ENCODE measurements at regions not wholly inside any gene's neighbourhood (a gene's known extent, or its start where the extent isn't known, plus 50 kb on each side); places are given as distances from the start of the nearest gene placed in this dataset.

DNA sequence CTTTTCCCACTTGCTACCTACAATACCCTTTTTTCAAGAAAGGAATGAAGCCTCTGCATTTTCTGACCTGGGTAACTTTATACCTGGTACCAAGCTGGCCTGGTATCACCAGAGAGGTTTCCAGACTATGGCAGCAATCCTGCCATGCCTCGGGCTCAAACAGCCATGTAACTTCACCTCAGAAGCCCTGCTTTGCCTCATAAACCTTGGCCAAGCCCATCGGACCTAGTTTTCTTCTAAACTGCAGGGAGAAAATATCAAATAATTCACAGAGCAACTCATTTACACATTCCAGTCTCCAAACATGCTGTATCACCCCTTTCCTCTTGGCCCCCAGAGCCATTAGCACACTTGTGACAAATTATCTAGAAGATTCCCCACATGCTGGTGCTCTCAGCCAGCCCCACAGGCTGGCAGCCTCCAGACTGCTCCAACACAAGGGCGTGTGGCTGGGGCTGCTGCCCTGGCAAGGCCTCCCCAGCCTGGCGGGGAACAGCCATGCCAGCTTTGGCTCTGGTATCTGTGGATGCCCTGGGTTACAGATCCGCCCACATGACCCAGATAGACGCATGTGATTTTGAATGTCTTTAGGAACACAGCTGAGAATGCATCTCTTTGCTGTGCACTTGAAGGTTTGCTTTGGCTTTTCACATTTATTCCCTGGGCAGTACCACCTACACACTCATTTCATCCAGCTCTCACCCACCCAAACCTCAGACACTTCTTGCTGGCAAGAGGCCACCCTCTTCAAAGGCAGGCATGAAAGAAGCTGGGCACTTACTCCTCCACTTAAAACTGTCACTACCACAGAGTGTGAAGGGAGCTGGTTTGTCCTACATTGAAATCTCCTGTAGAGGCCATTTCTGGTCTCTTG is 70.0 kb upstream of the BCAR3 start:
- intact Hi-C loops (cut with DNase I) = loop anchor here in 1 of 2 donors (2.0 kb wide), 1 partner anchor 19 kb away; no protein-coding TSS in a partner anchor

DNA sequence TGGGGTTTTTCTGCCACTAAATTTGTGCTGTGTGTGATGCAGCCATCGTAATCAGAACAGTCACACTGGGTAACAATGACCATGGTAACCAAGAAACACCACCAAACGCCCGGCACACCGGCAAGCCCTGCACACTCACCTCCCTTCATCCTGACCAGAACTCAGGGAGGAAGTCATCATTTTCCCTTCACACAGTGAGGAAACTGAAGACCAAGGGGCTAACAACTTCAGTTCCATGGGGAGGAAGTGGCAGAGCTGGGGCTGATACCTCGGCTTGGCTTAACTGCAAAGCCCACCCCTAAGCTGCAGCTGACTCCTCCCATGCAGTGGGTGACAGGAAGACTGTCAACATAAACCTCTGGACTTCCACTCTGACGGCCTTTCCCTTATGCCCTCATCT is 69.3 kb upstream of the BCAR3 start:
- intact Hi-C loops (cut with DNase I) = no loop called here
- ATAC-seq = no peak
- no peak for DNase-seq

More for the DNA sequence above, 70.0 kb upstream of the BCAR3 start:
- DNase-seq (peak; percentile 62), ATAC-seq (peak; percentile 87 to 93)

- DNase-seq (no peak), ATAC-seq (no peak)
- intact Hi-C loops (cut with DNase I) = no loop called here
Measured at GRCh38 chr1:93749894-93750301, 68.3 kb upstream of the BCAR3 start.

GRCh38 chr1:93749487-93749886 is 67.8 kb upstream of the BCAR3 start:
- ATAC-seq (no peak), DNase-seq (no peak)
- intact Hi-C loops (cut with DNase I) = no loop called here

DNA sequence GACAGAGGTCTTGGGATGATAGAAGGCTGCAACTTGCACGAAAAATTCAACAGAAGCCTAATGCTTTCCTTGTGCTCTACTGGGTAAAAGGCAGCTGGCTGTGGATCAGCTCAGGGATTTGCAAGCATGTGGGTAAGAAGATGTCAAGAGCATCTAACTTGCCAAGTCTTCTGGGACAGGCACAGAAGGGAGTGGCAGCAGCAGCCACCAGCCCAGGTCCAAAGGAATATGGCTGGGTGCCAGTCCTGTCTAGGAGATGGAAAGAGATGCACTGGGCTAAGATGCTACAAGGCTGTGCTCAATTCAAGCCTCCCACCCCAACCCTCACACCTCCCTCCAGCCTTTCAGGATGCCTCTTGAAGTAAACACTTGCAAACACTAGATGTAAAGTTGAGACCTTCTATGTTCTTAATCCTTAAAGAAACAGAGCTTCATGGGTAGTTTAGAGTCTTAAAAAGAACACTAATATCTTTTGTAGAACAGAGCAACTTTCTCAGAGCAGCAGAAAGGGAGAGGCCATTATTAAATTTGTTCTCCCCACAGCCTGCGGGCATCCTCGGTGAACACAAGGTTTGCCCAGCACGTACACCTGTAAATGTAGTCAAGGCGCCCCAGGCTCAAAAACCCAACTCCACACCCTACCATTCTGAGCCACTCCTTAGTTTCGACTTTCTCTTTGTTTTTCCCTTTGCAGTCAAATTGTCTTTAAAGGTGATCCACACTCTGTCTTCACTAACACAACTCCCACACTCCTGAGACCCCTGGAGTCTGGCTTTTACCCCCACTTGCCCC is 64.6 kb upstream of the BCAR3 start:
- DNase-seq = no peak
- peak in 1 of 2 donors; percentile 68 for ATAC-seq
- intact Hi-C loops (cut with DNase I) = no loop called here

GRCh38 chr1:93744299-93744988 is 62.8 kb upstream of the BCAR3 start:
- intact Hi-C loops (cut with DNase I) = no loop called here
- no peak for DNase-seq
- ATAC-seq = no peak

GRCh38 chr1:93743465-93743864 is 61.8 kb upstream of the BCAR3 start:
- no peak for ATAC-seq
- no peak for DNase-seq
- intact Hi-C loops (cut with DNase I) = no loop called here

DNA sequence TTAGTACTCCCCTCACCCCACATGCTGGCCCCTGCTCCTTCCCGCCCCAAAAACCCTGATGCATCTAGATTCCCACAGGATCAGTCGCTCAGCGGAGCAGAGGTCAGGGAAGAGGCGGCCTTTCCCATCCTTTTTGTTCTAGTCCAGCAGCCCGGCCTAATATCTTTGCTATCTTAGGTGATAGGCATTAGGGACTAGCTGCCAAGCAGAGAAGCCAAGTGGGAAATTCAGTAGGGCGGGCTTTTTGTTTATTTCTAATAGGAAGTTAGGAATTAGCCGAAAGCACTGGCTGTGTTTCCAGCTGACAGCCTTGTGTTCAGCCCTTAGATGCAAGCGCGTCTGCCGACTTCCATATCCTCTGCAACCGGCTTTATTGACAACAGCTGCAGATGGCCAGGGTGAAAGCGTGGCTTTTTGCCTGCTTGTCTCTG is 59.0 kb upstream of the BCAR3 start:
- DNase-seq (no peak), ATAC-seq (peak; percentile 31 to 62)
- intact Hi-C loops (cut with DNase I) = no loop called here

DNA sequence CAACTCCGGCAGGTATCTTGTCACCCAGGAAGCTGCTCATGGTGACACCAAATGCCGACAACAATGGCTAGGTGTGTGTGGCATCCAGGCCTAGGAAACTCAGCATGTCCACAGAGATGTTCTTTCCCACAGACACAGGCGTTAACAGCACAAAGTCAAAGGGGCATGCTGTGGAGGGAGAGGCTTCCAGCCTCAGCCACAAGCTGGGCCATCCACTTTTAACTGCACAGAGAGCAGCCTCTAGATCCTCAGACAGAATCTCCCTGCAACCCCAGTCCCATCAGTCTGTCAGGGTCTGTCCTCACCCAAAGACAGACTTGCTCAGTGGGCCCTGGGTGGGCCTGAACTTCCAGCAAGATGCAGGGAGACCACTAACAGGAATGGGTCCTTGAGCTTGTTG is 58.5 kb upstream of the BCAR3 start:
- intact Hi-C loops (cut with DNase I) = no loop called here
- ATAC-seq = no peak
- DNase-seq = no peak

DNA sequence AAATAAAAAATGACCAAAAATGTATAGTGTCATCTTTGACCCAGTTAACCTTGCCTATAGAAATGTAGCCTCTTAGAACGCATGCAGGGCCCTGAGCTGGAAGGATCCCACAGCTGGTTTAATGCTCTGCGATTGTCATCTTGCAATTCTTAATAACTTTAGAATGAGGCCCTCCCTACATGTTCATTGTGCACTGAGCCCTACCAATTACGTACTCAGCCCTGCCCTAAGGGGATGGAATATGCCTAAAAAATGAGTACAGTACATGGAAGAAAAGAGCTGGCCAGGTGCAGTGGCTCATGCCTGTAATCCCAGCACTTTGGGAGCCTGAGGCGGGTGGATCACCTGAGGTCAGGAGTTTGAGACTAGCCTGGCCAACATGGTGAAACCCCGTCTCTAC is 57.8 kb upstream of the BCAR3 start:
- ATAC-seq = no peak
- DNase-seq = no peak
- intact Hi-C loops (cut with DNase I) = no loop called here

DNA sequence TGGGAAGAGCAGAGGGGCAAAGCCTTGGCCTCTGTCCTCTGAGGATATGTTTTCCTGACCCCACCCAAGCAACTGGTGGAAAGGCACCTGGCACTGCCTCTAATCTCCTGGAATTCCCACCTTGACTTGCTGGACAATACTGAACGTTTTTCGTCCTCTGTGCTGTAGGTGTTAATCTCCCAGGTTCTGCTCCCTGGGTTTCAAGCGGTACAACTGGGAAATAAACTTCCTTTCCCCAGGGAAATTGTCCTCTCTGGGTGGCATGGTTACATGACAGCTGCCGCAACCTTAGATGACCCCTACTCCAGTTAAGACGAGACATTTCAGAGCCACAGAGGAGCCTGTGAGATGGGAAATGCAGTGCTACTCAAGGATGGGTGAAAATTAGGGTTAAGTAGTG is 57.3 kb upstream of the BCAR3 start:
- no peak for ATAC-seq
- intact Hi-C loops (cut with DNase I) = no loop called here
- DNase-seq = no peak

- ATAC-seq = peak in 1 of 2 donors; percentile 93
- intact Hi-C loops (cut with DNase I) = no loop called here
- DNase-seq = no peak
Measured at GRCh38 chr1:93738075-93738622, 56.5 kb upstream of the BCAR3 start.

DNA sequence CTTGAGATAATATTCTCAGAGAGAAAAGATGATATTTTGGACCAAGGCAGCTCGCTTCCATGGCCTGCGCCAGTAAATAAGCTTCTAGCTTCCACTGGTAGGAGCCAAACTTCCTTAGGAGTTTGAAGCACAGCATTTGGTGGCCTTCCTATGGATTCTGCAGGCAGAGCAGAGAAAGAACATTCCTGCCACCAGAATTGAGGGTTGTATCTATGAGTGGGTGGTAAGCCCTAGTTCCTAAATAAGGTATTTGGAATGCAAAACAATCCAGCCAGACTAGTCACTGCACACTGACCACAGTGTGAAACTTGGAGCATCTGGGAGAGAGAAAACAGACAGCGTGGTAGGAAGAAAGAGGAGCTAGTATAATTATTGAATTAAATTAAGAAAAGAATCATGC is 54.1 kb upstream of the BCAR3 start:
- ATAC-seq (peak in 1 of 2 donors; percentile 13), DNase-seq (no peak)
- intact Hi-C loops (cut with DNase I) = no loop called here

DNA sequence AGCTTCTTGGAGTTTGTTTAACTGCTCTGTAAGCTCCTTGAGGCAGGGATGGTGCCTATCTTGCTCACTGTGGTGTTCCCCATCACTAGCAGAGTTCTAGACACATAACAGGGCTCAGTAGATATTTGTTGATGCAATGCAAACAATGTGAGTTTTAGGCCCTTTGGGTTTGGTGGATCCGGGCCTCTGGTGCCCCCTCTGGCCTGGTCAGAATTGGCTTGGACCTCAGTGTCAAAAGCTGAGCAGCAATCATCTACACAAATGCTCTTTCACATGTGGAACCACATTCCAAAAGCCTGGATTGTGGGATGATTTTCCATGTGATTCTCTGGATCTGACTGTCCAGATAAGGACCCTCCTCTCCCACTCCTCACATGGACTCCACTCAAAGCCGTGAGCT is 53.4 kb upstream of the BCAR3 start:
- no peak for DNase-seq
- ATAC-seq = no peak
- intact Hi-C loops (cut with DNase I) = no loop called here

GRCh38 chr1:93733340-93733739 is 51.7 kb upstream of the BCAR3 start:
- ATAC-seq = no peak

DNA sequence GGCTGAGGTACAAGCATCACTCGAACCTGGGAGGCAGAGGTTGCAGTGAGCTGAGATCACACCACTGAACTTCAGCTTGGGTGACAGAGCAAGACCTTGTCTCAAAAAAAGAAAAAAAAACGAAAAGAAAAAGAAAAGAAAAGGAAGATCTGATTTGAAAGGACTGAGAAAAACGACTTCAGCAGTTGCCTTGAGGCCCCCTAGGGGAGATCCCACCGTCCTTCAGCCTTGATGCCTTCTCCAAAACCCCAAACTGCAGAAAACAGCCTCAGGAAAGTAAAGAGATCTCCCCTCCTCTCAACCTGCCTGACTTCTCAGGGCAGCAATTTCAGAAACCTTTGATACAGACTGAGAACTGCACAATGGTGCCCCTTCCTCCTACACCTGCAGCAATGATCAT is 50.9 kb upstream of the BCAR3 start:
- intact Hi-C loops (cut with DNase I) = no loop called here
- ATAC-seq (no peak), DNase-seq (no peak)

More at GRCh38 chr1:93733340-93733739, 51.7 kb upstream of the BCAR3 start:
- intact Hi-C loops (cut with DNase I) = no loop called here
- DNase-seq = no peak

Data from left cardiac atrium (tissue), 4 donors.